ENCODE measurements at regions not wholly inside any gene's neighbourhood (a gene's known extent, or its start where the extent isn't known, plus 50 kb on each side); places are given as distances from the start of the nearest gene placed in this dataset.

DNA sequence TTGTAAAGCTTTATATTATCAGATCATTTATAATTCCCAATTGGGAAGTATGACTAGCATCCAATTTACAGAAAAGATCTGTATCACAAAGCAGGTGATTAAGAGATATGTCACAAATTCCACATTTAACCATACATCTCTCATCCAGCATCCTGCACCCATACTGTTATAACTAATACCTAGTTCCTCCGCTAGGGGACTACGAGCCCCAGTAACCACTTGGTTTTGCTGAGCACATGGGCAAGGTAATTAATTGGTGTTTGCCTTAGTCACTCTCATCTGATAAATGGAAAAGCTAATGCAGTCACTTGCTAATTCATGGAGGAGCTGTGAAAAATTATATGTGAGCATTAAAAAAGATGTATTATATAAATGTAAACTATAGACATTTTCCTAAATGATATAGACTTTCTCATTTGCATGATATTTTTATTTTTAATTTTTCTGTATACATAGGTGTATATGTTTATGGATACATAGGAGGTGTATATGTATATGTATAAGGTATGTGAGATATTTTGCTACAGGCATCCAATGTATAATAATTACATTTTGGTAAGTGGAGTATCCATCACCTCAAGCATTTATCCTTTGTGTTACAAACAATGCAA, 1031.8 kb downstream of the GALC start:
- peaks cover 0 to 26% (median 0%) of the 10 kb centered on the region in 4 donors for H3K9me3 ChIP-seq
- no peaks in the 10 kb centered on the region for H3K27me3 ChIP-seq
- no peaks in the 10 kb centered on the region for H3K36me3 ChIP-seq
- no peak for DNase-seq (ENCODE audit: low spot score in 2 of 2)
- TF ChIP-seq EP300 (IDR thresholded peaks at IDR 0.05) (no peak), POLR2A (IDR thresholded peaks at IDR 0.05) (no peak)
- TF ChIP-seq, protein P1, sequence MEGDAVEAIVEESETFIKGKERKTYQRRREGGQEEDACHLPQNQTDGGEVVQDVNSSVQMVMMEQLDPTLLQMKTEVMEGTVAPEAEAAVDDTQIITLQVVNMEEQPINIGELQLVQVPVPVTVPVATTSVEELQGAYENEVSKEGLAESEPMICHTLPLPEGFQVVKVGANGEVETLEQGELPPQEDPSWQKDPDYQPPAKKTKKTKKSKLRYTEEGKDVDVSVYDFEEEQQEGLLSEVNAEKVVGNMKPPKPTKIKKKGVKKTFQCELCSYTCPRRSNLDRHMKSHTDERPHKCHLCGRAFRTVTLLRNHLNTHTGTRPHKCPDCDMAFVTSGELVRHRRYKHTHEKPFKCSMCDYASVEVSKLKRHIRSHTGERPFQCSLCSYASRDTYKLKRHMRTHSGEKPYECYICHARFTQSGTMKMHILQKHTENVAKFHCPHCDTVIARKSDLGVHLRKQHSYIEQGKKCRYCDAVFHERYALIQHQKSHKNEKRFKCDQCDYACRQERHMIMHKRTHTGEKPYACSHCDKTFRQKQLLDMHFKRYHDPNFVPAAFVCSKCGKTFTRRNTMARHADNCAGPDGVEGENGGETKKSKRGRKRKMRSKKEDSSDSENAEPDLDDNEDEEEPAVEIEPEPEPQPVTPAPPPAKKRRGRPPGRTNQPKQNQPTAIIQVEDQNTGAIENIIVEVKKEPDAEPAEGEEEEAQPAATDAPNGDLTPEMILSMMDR (IDR thresholded peaks at IDR 0.05), result no peak
- no peak overlapping the region for H3K27ac ChIP-seq
- no peaks in the 10 kb centered on the region for H3K4me1 ChIP-seq
- no peak overlapping the region for H3K4me3 ChIP-seq
- 54 to 78% methylated on average over 2 of the region's 2 CpGs for WGBS, 2 donors

DNA sequence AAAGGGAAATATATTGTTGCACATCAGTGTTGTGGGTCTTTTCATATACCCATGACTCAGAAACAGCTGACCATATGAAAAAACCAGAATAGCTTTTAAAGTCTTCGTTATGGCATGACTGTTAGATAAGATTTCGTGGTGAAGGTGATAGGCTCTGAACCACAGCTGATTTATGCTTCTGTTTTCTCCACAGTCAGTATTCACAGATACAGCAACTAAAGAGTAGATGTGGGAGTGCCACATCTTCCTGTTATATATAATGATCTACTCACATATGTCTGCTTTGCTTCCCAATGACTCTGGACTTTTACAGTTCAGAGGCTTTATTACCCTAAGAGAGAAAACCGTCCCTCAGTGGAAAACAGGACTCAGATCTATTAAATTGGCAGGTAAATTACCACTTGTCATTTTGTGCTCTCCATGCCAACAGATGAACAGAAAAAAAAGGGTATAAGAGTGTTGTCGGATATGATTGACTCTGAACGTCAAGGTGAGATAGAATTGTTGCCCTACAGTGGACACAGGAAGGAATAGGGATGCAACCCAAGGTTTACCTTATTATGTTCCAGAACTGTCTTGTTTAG, 1037.1 kb downstream of the GALC start:
- H3K27me3 ChIP-seq, result no peaks in the 10 kb centered on the region
- no peak for TF ChIP-seq EP300 (IDR thresholded peaks at IDR 0.05)
- TF ChIP-seq, protein P1 (IDR thresholded peaks at IDR 0.05), result no peak
- no peak for TF ChIP-seq POLR2A (IDR thresholded peaks at IDR 0.05)
- H3K9me3 ChIP-seq, result no peaks in the 10 kb centered on the region
- H3K4me3 ChIP-seq, result no peak overlapping the region
- H3K27ac ChIP-seq, result no peak overlapping the region
- DNase-seq (ENCODE audit: low spot score in 2 of 2), result no peak
- H3K36me3 ChIP-seq, result no peaks in the 10 kb centered on the region
- WGBS, 2 donors, result 79 to 80% methylated on average over 5 of the region's 5 CpGs
- no peaks in the 10 kb centered on the region for H3K4me1 ChIP-seq

DNA sequence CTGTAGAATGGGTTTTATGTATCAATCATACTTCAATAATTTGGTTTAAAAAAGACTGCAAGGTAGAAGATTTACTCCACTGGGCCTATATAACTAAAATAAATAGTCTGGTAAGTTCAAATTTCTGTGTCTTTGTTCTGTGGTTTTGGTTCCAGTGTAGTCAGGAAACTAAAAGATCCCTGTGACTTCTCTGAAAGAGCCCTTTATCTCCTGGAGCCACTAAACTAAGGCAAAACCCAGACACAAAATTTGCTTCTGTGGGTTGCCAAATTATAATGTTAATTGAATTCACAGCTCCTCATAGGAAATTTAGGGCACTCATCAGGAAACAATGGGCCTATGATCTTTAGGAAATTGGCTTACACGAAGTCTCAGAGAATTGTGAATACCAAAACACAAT, 1038.4 kb downstream of the GALC start:
- Histone ChIP-seq H3K9me3 (no peaks in the 10 kb centered on the region), H3K27ac (no peak overlapping the region), H3K27me3 (no peaks in the 10 kb centered on the region), H3K4me3 (no peak overlapping the region), H3K36me3 (no peaks in the 10 kb centered on the region), H3K4me1 (no peaks in the 10 kb centered on the region)
- no peak for DNase-seq (ENCODE audit: low spot score in 2 of 2)
- 37 to 44% methylated on average over 1 of the region's 1 CpG for WGBS, 2 donors
- no peak for TF ChIP-seq POLR2A (IDR thresholded peaks at IDR 0.05)
- TF ChIP-seq EP300 (IDR thresholded peaks at IDR 0.05), result no peak
- TF ChIP-seq, protein P1 (IDR thresholded peaks at IDR 0.05), result no peak

DNA sequence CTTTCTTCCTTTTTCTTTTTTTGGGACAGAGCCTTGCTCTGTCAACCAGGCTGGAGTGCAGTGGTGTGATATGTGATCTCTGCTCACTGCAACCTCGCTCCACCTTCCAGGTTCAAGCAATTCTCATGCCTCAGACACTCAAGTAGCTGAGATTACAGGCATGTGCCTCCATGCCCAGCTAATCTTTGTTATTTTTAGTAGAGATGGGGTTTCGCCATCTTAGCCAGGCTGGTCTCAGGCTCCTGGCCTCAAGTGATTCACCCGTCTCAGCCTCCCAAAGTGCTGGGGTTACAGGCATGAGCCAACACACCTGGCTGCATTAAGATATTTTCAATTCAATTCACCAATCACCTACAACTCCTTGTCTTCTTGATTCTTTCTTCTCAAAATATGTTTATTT, 1046.5 kb downstream of the GALC start:
- Histone ChIP-seq H3K27me3 (no peaks in the 10 kb centered on the region), H3K4me1 (no peaks in the 10 kb centered on the region), H3K4me3 (no peak overlapping the region), H3K27ac (no peak overlapping the region), H3K9me3 (no peaks in the 10 kb centered on the region), H3K36me3 (no peaks in the 10 kb centered on the region)
- DNase-seq (ENCODE audit: low spot score in 2 of 2), result no peak
- WGBS, 2 donors, result 84 to 91% methylated on average over 3 of the region's 3 CpGs
- no peak for TF ChIP-seq EP300 (IDR thresholded peaks at IDR 0.05)
- no peak for TF ChIP-seq POLR2A (IDR thresholded peaks at IDR 0.05)
- TF ChIP-seq, protein P1 (IDR thresholded peaks at IDR 0.05), result no peak

DNA sequence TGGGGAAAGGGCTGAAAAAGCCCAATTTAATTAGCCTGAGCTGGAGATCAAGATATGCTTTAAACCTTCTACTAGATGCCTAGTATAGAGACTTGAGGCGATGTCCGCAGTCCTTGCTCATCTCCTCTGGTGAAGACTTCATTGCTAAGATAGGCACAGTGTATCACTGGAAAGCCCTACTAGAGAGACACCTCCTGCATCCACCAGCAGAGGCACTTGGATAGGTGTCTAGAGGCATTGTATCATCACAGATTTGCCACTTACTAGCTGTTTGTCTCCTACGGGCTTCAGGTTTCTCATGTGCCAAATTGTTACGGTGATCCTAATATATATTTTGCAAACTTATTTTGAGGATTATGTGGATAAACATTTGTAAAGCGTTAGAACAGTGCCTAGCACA, 1048.5 kb downstream of the GALC start:
- TF ChIP-seq POLR2A (IDR thresholded peaks at IDR 0.05) (no peak), EP300 (IDR thresholded peaks at IDR 0.05) (no peak)
- TF ChIP-seq, protein P1 (IDR thresholded peaks at IDR 0.05), result no peak
- H3K27ac ChIP-seq, result no peak overlapping the region
- no peaks in the 10 kb centered on the region for H3K4me1 ChIP-seq
- H3K36me3 ChIP-seq, result no peaks in the 10 kb centered on the region
- no peaks in the 10 kb centered on the region for H3K9me3 ChIP-seq
- 92 to 93% methylated on average over 5 of the region's 5 CpGs for WGBS, 2 donors
- H3K4me3 ChIP-seq, result no peak overlapping the region
- no peak for DNase-seq (ENCODE audit: low spot score in 2 of 2)
- no peaks in the 10 kb centered on the region for H3K27me3 ChIP-seq
